ENCODE measurements at regions not wholly inside any gene's neighbourhood (a gene's known extent, or its start where the extent isn't known, plus 50 kb on each side); places are given as distances from the start of the nearest gene placed in this dataset.

- TF ChIP-seq GATA2 (IDR thresholded peaks at IDR 0.05; ENCODE audit: low read depth, low read length) = no peak
- TF ChIP-seq GATA3 (IDR thresholded peaks at IDR 0.05; ENCODE audit: low read depth, low read length) = no peak
These were observed 1047.7 kb downstream of the C4orf33 start for GRCh38 chr4:130143656-130144055.
